ENCODE measurements at regions not wholly inside any gene's neighbourhood (a gene's known extent, or its start where the extent isn't known, plus 50 kb on each side); places are given as distances from the start of the nearest gene placed in this dataset.

GRCh38 chr11:76721755-76722677, 51.5 kb upstream of the LRRC32 start:
- DNase-seq: peak in 13 of 14 donors; percentile 20 to 70 (median 52)

- no peak for DNase-seq
Observed at GRCh38 chr11:76723142-76723541, 52.6 kb upstream of the LRRC32 start.

- DNase-seq: no peak
Observed at GRCh38 chr11:76723548-76723947, 53.0 kb upstream of the LRRC32 start.

GRCh38 chr11:76724171-76724768, 53.7 kb upstream of the LRRC32 start:
- DNase-seq: no peak

- no peak for DNase-seq
Observed at GRCh38 chr11:76728227-76728626, 54.9 kb upstream of the TSKU start.

- DNase-seq: no peak
Observed at GRCh38 chr11:76728778-76729177, 54.4 kb upstream of the TSKU start.

GRCh38 chr11:76729214-76729613, 53.9 kb upstream of the TSKU start:
- DNase-seq: no peak

GRCh38 chr11:76730887-76731565, 52.1 kb upstream of the TSKU start:
- no peak for DNase-seq

GRCh38 chr11:76732643-76733042, 50.5 kb upstream of the TSKU start:
- DNase-seq: no peak
